Panc1 (cell line): ENCODE measurements at regions not wholly inside any gene's neighbourhood (a gene's known extent, or its start where the extent isn't known, plus 50 kb on each side); places are given as distances from the start of the nearest gene placed in this dataset.

Experiments
- POLR2AphosphoS5 ChIP-seq: IDR thresholded peaks from 2 replicates; pipeline ENCODE4 v1.6.1; 2012; ENCODE audit warnings: mild to moderate bottlenecking, low read depth, low read length, moderate library complexity
- TCF7L2 ChIP-seq: IDR thresholded peaks from 2 replicates; pipeline ENCODE4 v1.6.1; 2011; ENCODE audit warnings: mild to moderate bottlenecking, low read depth, low read length, inconsistent platforms
- TF ChIP-seq, protein P1 (sequence below), 2 experiments: IDR thresholded peaks; 2 replicates each; pipeline ENCODE4 v1.6.1; 2011 to 2012; ENCODE audit warnings: low read depth in 2 of 2, control low read depth in 1 of 2, low read length in 1 of 2, mild to moderate bottlenecking in 1 of 2, moderate library complexity in 1 of 2; ENCODE audit not compliant: insufficient read depth in 1 of 2
- TF ChIP-seq, protein P2 (sequence below): fragments of 450-650 bp; IDR thresholded peaks from 2 replicates; pipeline ENCODE4 v1.5.1; 2017; ENCODE audit warnings: mild to moderate bottlenecking

DNA sequence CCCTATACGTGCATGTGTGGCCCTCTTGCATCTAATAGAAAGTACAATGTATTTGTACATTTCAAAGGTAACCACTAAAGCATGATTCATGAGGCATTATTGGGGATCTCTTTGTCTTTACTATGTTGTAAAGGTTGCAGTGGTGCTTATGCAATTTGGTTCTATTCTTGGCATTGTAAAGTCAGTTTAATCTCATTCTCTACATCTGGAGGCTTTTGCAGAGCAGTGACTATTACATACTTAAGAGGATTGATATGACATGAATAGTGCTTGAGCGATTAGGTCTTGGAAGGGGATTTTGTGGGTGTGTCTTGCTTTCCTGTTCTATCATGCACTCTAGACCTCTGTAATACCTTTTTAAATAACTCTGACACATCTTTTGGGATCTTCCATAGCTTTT, 610.0 kb downstream of the EFNB2 start:
- TF ChIP-seq, protein P1, sequence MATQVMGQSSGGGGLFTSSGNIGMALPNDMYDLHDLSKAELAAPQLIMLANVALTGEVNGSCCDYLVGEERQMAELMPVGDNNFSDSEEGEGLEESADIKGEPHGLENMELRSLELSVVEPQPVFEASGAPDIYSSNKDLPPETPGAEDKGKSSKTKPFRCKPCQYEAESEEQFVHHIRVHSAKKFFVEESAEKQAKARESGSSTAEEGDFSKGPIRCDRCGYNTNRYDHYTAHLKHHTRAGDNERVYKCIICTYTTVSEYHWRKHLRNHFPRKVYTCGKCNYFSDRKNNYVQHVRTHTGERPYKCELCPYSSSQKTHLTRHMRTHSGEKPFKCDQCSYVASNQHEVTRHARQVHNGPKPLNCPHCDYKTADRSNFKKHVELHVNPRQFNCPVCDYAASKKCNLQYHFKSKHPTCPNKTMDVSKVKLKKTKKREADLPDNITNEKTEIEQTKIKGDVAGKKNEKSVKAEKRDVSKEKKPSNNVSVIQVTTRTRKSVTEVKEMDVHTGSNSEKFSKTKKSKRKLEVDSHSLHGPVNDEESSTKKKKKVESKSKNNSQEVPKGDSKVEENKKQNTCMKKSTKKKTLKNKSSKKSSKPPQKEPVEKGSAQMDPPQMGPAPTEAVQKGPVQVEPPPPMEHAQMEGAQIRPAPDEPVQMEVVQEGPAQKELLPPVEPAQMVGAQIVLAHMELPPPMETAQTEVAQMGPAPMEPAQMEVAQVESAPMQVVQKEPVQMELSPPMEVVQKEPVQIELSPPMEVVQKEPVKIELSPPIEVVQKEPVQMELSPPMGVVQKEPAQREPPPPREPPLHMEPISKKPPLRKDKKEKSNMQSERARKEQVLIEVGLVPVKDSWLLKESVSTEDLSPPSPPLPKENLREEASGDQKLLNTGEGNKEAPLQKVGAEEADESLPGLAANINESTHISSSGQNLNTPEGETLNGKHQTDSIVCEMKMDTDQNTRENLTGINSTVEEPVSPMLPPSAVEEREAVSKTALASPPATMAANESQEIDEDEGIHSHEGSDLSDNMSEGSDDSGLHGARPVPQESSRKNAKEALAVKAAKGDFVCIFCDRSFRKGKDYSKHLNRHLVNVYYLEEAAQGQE (IDR thresholded peaks at IDR 0.05; ENCODE audit: insufficient read depth in 1 of 2, low read depth in 2 of 2, low read length in 1 of 2): no peak
- TF ChIP-seq, protein P2, sequence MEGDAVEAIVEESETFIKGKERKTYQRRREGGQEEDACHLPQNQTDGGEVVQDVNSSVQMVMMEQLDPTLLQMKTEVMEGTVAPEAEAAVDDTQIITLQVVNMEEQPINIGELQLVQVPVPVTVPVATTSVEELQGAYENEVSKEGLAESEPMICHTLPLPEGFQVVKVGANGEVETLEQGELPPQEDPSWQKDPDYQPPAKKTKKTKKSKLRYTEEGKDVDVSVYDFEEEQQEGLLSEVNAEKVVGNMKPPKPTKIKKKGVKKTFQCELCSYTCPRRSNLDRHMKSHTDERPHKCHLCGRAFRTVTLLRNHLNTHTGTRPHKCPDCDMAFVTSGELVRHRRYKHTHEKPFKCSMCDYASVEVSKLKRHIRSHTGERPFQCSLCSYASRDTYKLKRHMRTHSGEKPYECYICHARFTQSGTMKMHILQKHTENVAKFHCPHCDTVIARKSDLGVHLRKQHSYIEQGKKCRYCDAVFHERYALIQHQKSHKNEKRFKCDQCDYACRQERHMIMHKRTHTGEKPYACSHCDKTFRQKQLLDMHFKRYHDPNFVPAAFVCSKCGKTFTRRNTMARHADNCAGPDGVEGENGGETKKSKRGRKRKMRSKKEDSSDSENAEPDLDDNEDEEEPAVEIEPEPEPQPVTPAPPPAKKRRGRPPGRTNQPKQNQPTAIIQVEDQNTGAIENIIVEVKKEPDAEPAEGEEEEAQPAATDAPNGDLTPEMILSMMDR: no peak
- no peak for TF ChIP-seq POLR2AphosphoS5
- TF ChIP-seq TCF7L2: no peak
